Central memory CD8-positive, alpha-beta T cell (primary cell): ENCODE measurements at regions not wholly inside any gene's neighbourhood (a gene's known extent, or its start where the extent isn't known, plus 50 kb on each side); places are given as distances from the start of the nearest gene placed in this dataset.
"Not testable (repeated sequence)": the region's sequence is repeated elsewhere in the genome, so short reads cannot be mapped to it uniquely, and the experiment has no call there.

Experiments
- ATAC-seq: fragments of 150-1000 bp; cut with Tn5 transposase; replicated peaks from 2 replicates; pipeline ENCODE4 v1.10.0; 2022; ENCODE audit warnings: mild to moderate bottlenecking, moderate FRiP score, moderate number of reproducible peaks; ENCODE audit not compliant: poor library complexity, severe bottlenecking; ENCODE audit errors: extremely low read depth
- DNase-seq, 2 donors: peaks; one replicate each; pipeline ENCODE4 v3.0.0; 2021; ENCODE audit warnings: low spot score in 2 of 2
- H3K27ac Mint-ChIP-seq: one replicate; pipeline ENCODE4 v1.8.0; 2022; ENCODE audit warnings: low read depth, mild to moderate bottlenecking, moderate library complexity, mixed read lengths
- H3K27me3 Mint-ChIP-seq: one replicate; pipeline ENCODE4 v1.8.0; 2022; ENCODE audit warnings: mixed read lengths
- H3K36me3 Mint-ChIP-seq: one replicate; pipeline ENCODE4 v1.8.0; 2022; ENCODE audit warnings: mild to moderate bottlenecking, moderate library complexity, mixed read lengths; ENCODE audit not compliant: insufficient read depth
- H3K4me1 Mint-ChIP-seq: one replicate; pipeline ENCODE4 v1.8.0; 2022; ENCODE audit warnings: mixed read lengths
- H3K4me3 Mint-ChIP-seq: one replicate; pipeline ENCODE4 v1.8.0; 2022; ENCODE audit warnings: mild to moderate bottlenecking, moderate library complexity, mixed read lengths
- H3K9me3 Mint-ChIP-seq: one replicate; pipeline ENCODE4 v1.8.0; 2022; ENCODE audit warnings: mixed read lengths

- Mint-ChIP-seq H3K9me3 (no peaks in the 10 kb centered on the region), H3K4me3 (no peak overlapping the region), H3K4me1 (no peaks in the 10 kb centered on the region), H3K27me3 (peaks cover 27% of the 10 kb centered on the region), H3K27ac (no peak overlapping the region), H3K36me3 (no peaks in the 10 kb centered on the region)
- ATAC-seq (no peak), DNase-seq (no peak)
These were observed 101.4 kb upstream of the DLX6 start for GRCh38 chr7:96903906-96904305.

- no peaks in the 10 kb centered on the region for H3K9me3 Mint-ChIP-seq
- no peak for ATAC-seq
- DNase-seq: no peak
- H3K4me1 Mint-ChIP-seq: no peaks in the 10 kb centered on the region
- no peaks in the 10 kb centered on the region for H3K36me3 Mint-ChIP-seq
- no peak overlapping the region for H3K4me3 Mint-ChIP-seq
- peaks cover 46% of the 10 kb centered on the region for H3K27me3 Mint-ChIP-seq
- H3K27ac Mint-ChIP-seq: no peak overlapping the region
These were observed 94.9 kb upstream of the DLX6 start for GRCh38 chr7:96910486-96910885.

- Mint-ChIP-seq H3K27ac (no peak overlapping the region), H3K4me1 (no peaks in the 10 kb centered on the region), H3K27me3 (peaks cover 48% of the 10 kb centered on the region), H3K4me3 (no peak overlapping the region), H3K36me3 (no peaks in the 10 kb centered on the region), H3K9me3 (no peaks in the 10 kb centered on the region)
- ATAC-seq (no peak), DNase-seq (no peak)
These were observed 90.3 kb upstream of the DLX6 start for GRCh38 chr7:96915029-96915428.

GRCh38 chr7:96920064-96920463 lies 85.3 kb upstream of the DLX6 start:
- ATAC-seq (no peak), DNase-seq (no peak)
- H3K4me3 Mint-ChIP-seq: no peak overlapping the region
- H3K9me3 Mint-ChIP-seq: no peaks in the 10 kb centered on the region
- peaks cover 58% of the 10 kb centered on the region for H3K27me3 Mint-ChIP-seq
- no peak overlapping the region for H3K27ac Mint-ChIP-seq
- H3K36me3 Mint-ChIP-seq: no peaks in the 10 kb centered on the region
- no peaks in the 10 kb centered on the region for H3K4me1 Mint-ChIP-seq

- Mint-ChIP-seq H3K4me3 (no peak overlapping the region), H3K9me3 (no peaks in the 10 kb centered on the region), H3K4me1 (no peaks in the 10 kb centered on the region), H3K36me3 (no peaks in the 10 kb centered on the region), H3K27me3 (peaks cover 51% of the 10 kb centered on the region), H3K27ac (no peak overlapping the region)
- no peak for DNase-seq
- ATAC-seq: no peak
These were observed 84.6 kb upstream of the DLX6 start for GRCh38 chr7:96920713-96921112.

- H3K4me3 Mint-ChIP-seq: no peak overlapping the region
- no peak overlapping the region for H3K27ac Mint-ChIP-seq
- H3K36me3 Mint-ChIP-seq: no peaks in the 10 kb centered on the region
- H3K4me1 Mint-ChIP-seq: no peaks in the 10 kb centered on the region
- peaks cover 46% of the 10 kb centered on the region for H3K27me3 Mint-ChIP-seq
- no peaks in the 10 kb centered on the region for H3K9me3 Mint-ChIP-seq
- ATAC-seq (no peak), DNase-seq (no peak)
These were observed 84.1 kb upstream of the DLX6 start for GRCh38 chr7:96921231-96921630.

GRCh38 chr7:96921771-96922170 lies 83.6 kb upstream of the DLX6 start:
- ATAC-seq: no peak
- DNase-seq: no peak
- Mint-ChIP-seq H3K27ac (no peak overlapping the region), H3K36me3 (no peaks in the 10 kb centered on the region), H3K4me3 (no peak overlapping the region), H3K27me3 (peaks cover 46% of the 10 kb centered on the region), H3K9me3 (no peaks in the 10 kb centered on the region), H3K4me1 (no peaks in the 10 kb centered on the region)

GRCh38 chr7:96923345-96923744 lies 82.0 kb upstream of the DLX6 start:
- not testable (repeated sequence) for DNase-seq, H3K36me3 Mint-ChIP-seq, H3K9me3 Mint-ChIP-seq, H3K4me1 Mint-ChIP-seq, H3K27ac Mint-ChIP-seq, ATAC-seq, H3K4me3 Mint-ChIP-seq
- H3K27me3 Mint-ChIP-seq: peaks cover 46% of the 10 kb centered on the region

- ATAC-seq: no peak
- no peaks in the 10 kb centered on the region for H3K9me3 Mint-ChIP-seq
- no peaks in the 10 kb centered on the region for H3K4me1 Mint-ChIP-seq
- no peak overlapping the region for H3K27ac Mint-ChIP-seq
- no peaks in the 10 kb centered on the region for H3K36me3 Mint-ChIP-seq
- H3K27me3 Mint-ChIP-seq: peaks cover 22% of the 10 kb centered on the region
- H3K4me3 Mint-ChIP-seq: no peak overlapping the region
- no peak for DNase-seq
These were observed 78.2 kb upstream of the DLX6 start for GRCh38 chr7:96927131-96927530.

GRCh38 chr7:96928965-96929364 lies 76.4 kb upstream of the DLX6 start:
- Mint-ChIP-seq H3K4me1 (no peaks in the 10 kb centered on the region), H3K4me3 (no peak overlapping the region), H3K9me3 (no peaks in the 10 kb centered on the region), H3K27ac (no peak overlapping the region), H3K27me3 (peaks cover 10% of the 10 kb centered on the region), H3K36me3 (no peaks in the 10 kb centered on the region)
- ATAC-seq: no peak
- no peak for DNase-seq

- Mint-ChIP-seq H3K27me3 (peaks cover 15% of the 10 kb centered on the region), H3K36me3 (no peaks in the 10 kb centered on the region), H3K4me3 (no peak overlapping the region), H3K9me3 (no peaks in the 10 kb centered on the region), H3K27ac (no peak overlapping the region), H3K4me1 (no peaks in the 10 kb centered on the region)
- ATAC-seq (no peak), DNase-seq (no peak)
These were observed 73.5 kb upstream of the DLX6 start for GRCh38 chr7:96931891-96932290.

GRCh38 chr7:96933067-96933645 lies 72.2 kb upstream of the DLX6 start:
- H3K9me3 Mint-ChIP-seq: no peaks in the 10 kb centered on the region
- H3K27ac Mint-ChIP-seq: no peak overlapping the region
- H3K4me3 Mint-ChIP-seq: no peak overlapping the region
- no peaks in the 10 kb centered on the region for H3K36me3 Mint-ChIP-seq
- no peaks in the 10 kb centered on the region for H3K4me1 Mint-ChIP-seq
- ATAC-seq (no peak), DNase-seq (no peak)
- peaks cover 15% of the 10 kb centered on the region for H3K27me3 Mint-ChIP-seq

GRCh38 chr7:96936621-96937020 lies 68.7 kb upstream of the DLX6 start:
- no peak overlapping the region for H3K27ac Mint-ChIP-seq
- ATAC-seq (no peak), DNase-seq (no peak)
- H3K4me3 Mint-ChIP-seq: no peak overlapping the region
- no peaks in the 10 kb centered on the region for H3K9me3 Mint-ChIP-seq
- H3K36me3 Mint-ChIP-seq: peaks cover 2% of the 10 kb centered on the region
- H3K27me3 Mint-ChIP-seq: peaks cover 19% of the 10 kb centered on the region
- no peaks in the 10 kb centered on the region for H3K4me1 Mint-ChIP-seq

- peaks cover 2% of the 10 kb centered on the region for H3K36me3 Mint-ChIP-seq
- no peaks in the 10 kb centered on the region for H3K4me1 Mint-ChIP-seq
- no peak overlapping the region for H3K27ac Mint-ChIP-seq
- no peak overlapping the region for H3K4me3 Mint-ChIP-seq
- H3K9me3 Mint-ChIP-seq: no peaks in the 10 kb centered on the region
- DNase-seq: no peak
- no peak for ATAC-seq
- peaks cover 6% of the 10 kb centered on the region for H3K27me3 Mint-ChIP-seq
These were observed 63.2 kb upstream of the DLX6 start for GRCh38 chr7:96942112-96942511.
